Sigmoid colon (tissue), 6 donors: ENCODE measurements at regions not wholly inside any gene's neighbourhood (a gene's known extent, or its start where the extent isn't known, plus 50 kb on each side); places are given as distances from the start of the nearest gene placed in this dataset.

Source experiments
- DNase-seq: peaks from one replicate; pipeline ENCODE4 v3.0.0-alpha.2; 2019
- H3K27ac ChIP-seq, 4 donors: fragments of 200-600 bp; sonication (generic); one replicate each; pipeline ENCODE4 v1.5.1; 2016 to 2019; ENCODE audit warnings: mild to moderate bottlenecking in 1 of 4
- H3K27me3 ChIP-seq, 3 donors: fragments of 200-600 bp; sonication (generic); one replicate each; pipeline ENCODE4 v1.5.1; 2019; ENCODE audit warnings: mild to moderate bottlenecking in 1 of 3
- H3K36me3 ChIP-seq, 4 donors: fragments of 200-600 bp; sonication (generic); one replicate each; pipeline ENCODE4 v1.5.1; 2016 to 2019
- H3K4me1 ChIP-seq, 4 donors: fragments of 200-600 bp; sonication (generic); one replicate each; pipeline ENCODE4 v1.5.1; 2017 to 2019
- H3K4me3 ChIP-seq, 4 donors: fragments of 200-600 bp; sonication (generic); one replicate each; pipeline ENCODE4 v1.5.1; 2017 to 2019; ENCODE audit warnings: mild to moderate bottlenecking in 2 of 4, moderate library complexity in 1 of 4
- H3K9me3 ChIP-seq, 4 donors: fragments of 200-600 bp in 3 of 4; sonication (generic) in 3 of 4; one replicate each; pipeline versions ENCODE4 v1.5.1 to v1.6.1; 2013 to 2019
- CTCF ChIP-seq, 4 experiments: fragments of 450-650 bp in 3 of 4; fragments of 200-600 bp in 1 of 4; IDR thresholded peaks; one replicate each; pipeline ENCODE4 v1.5.1; 2016 to 2019; ENCODE audit warnings: antibody characterized with exemption in 4 of 4, mild to moderate bottlenecking in 3 of 4, moderate library complexity in 2 of 4
- EP300 ChIP-seq, 4 donors: sonication (generic); formaldehyde crosslinking; IDR thresholded peaks; one replicate each; pipeline ENCODE4 v1.6.1; 2017; ENCODE audit warnings: antibody characterized with exemption in 4 of 4
- POLR2A ChIP-seq, 2 donors: fragments of 450-650 bp; IDR thresholded peaks; one replicate each; pipeline ENCODE4 v1.6.1; 2016; ENCODE audit warnings: antibody characterized with exemption in 2 of 2, mild to moderate bottlenecking in 2 of 2, moderate library complexity in 2 of 2
- POLR2AphosphoS5 ChIP-seq, 4 donors: sonication (generic); formaldehyde crosslinking; IDR thresholded peaks; one replicate each; pipeline ENCODE4 v1.6.1; 2017; ENCODE audit warnings: antibody characterized with exemption in 4 of 4
- WGBS, 2 donors: extraction: QIAGEN DNeasy Blood & Tissue Kit; methylation state at CpG; one replicate each; pipeline ENCODE4 v1.1.7; 2013; 5-methylcytosine and 5-hydroxymethylcytosine counted together
- intact Hi-C: fragments of 100-400 bp; cut with DNase I; formaldehyde crosslinking; loops from one replicate; pipeline ENCODE4 v1.15.1; 2023
- donor health status: healthy with polysubstance abuse.
- donor health status: healthy.

- WGBS, 2 donors = 91 to 92% methylated on average over 23 of the region's 23 CpGs
- intact Hi-C loops = no loop called here
- Histone ChIP-seq H3K27ac (no peak overlapping the region), H3K36me3 (no peaks in the 10 kb centered on the region), H3K27me3 (no peaks in the 10 kb centered on the region), H3K9me3 (no peaks in the 10 kb centered on the region), H3K4me3 (no peak overlapping the region), H3K4me1 (peaks cover 0 to 16% (median 7%) of the 10 kb centered on the region in 4 donors)
- no peak for DNase-seq
- TF ChIP-seq POLR2AphosphoS5 (IDR thresholded peaks at IDR 0.05) (no peak), CTCF (IDR thresholded peaks at IDR 0.05) (no peak), EP300 (IDR thresholded peaks at IDR 0.05) (no peak)
Measured at GRCh38 chr2:5325523-5325922, 366.7 kb upstream of the SOX11 start.

GRCh38 chr2:5328826-5329225 is 363.4 kb upstream of the SOX11 start:
- H3K4me3 ChIP-seq = no peak overlapping the region
- no peaks in the 10 kb centered on the region for H3K36me3 ChIP-seq
- H3K9me3 ChIP-seq = no peaks in the 10 kb centered on the region
- no peak for DNase-seq
- WGBS, 2 donors = 69 to 78% methylated on average over 5 of the region's 5 CpGs
- TF ChIP-seq POLR2AphosphoS5 (IDR thresholded peaks at IDR 0.05) (no peak), POLR2A (IDR thresholded peaks at IDR 0.05) (no peak), CTCF (IDR thresholded peaks at IDR 0.05) (no peak), EP300 (IDR thresholded peaks at IDR 0.05) (no peak)
- H3K4me1 ChIP-seq = no peaks in the 10 kb centered on the region
- intact Hi-C loops = no loop called here
- no peaks in the 10 kb centered on the region for H3K27me3 ChIP-seq
- H3K27ac ChIP-seq = no peak overlapping the region

- 80 to 86% methylated on average over 3 of the region's 3 CpGs for WGBS, 2 donors
- Histone ChIP-seq H3K36me3 (no peaks in the 10 kb centered on the region), H3K4me1 (no peaks in the 10 kb centered on the region), H3K4me3 (no peak overlapping the region), H3K9me3 (no peaks in the 10 kb centered on the region), H3K27ac (no peak overlapping the region), H3K27me3 (no peaks in the 10 kb centered on the region)
- DNase-seq = no peak
- TF ChIP-seq POLR2A (IDR thresholded peaks at IDR 0.05) (no peak), POLR2AphosphoS5 (IDR thresholded peaks at IDR 0.05) (no peak), CTCF (IDR thresholded peaks at IDR 0.05) (no peak), EP300 (IDR thresholded peaks at IDR 0.05) (no peak)
- intact Hi-C loops = no loop called here
Measured at GRCh38 chr2:5329763-5330162, 362.4 kb upstream of the SOX11 start.

GRCh38 chr2:5330961-5331360 is 361.2 kb upstream of the SOX11 start:
- intact Hi-C loops = no loop called here
- no peaks in the 10 kb centered on the region for H3K27me3 ChIP-seq
- H3K4me1 ChIP-seq = no peaks in the 10 kb centered on the region
- H3K9me3 ChIP-seq = no peaks in the 10 kb centered on the region
- H3K27ac ChIP-seq = no peak overlapping the region
- H3K36me3 ChIP-seq = no peaks in the 10 kb centered on the region
- TF ChIP-seq EP300 (IDR thresholded peaks at IDR 0.05) (no peak), POLR2A (IDR thresholded peaks at IDR 0.05) (no peak), POLR2AphosphoS5 (IDR thresholded peaks at IDR 0.05) (no peak), CTCF (IDR thresholded peaks at IDR 0.05) (no peak)
- 7 to 35% methylated on average over 1 of the region's 1 CpG for WGBS, 2 donors
- no peak for DNase-seq
- H3K4me3 ChIP-seq = no peak overlapping the region

GRCh38 chr2:5332925-5333324 is 359.3 kb upstream of the SOX11 start:
- 79 to 85% methylated on average over 3 of the region's 3 CpGs for WGBS, 2 donors
- no peak for TF ChIP-seq POLR2AphosphoS5 (IDR thresholded peaks at IDR 0.05)
- TF ChIP-seq POLR2A (IDR thresholded peaks at IDR 0.05) = no peak
- TF ChIP-seq EP300 (IDR thresholded peaks at IDR 0.05) = no peak
- TF ChIP-seq CTCF (IDR thresholded peaks at IDR 0.05) = no peak
- intact Hi-C loops = no loop called here
- no peak overlapping the region for H3K4me3 ChIP-seq
- no peak for DNase-seq
- H3K36me3 ChIP-seq = no peaks in the 10 kb centered on the region
- no peaks in the 10 kb centered on the region for H3K4me1 ChIP-seq
- no peaks in the 10 kb centered on the region for H3K9me3 ChIP-seq
- H3K27ac ChIP-seq = no peak overlapping the region
- H3K27me3 ChIP-seq = no peaks in the 10 kb centered on the region
